CD4-positive, alpha-beta T cell treated with Interleukin-4 for 4 hours (primary cell): ENCODE measurements at regions not wholly inside any gene's neighbourhood (a gene's known extent, or its start where the extent isn't known, plus 50 kb on each side); places are given as distances from the start of the nearest gene placed in this dataset.

Source experiments
- DNase-seq: peaks from one replicate; pipeline ENCODE4 v3.0.0-alpha.2; 2020

GRCh38 chr9:30116673-30117217 is 2267.7 kb upstream of the ACO1 start:
- DNase-seq: no peak

GRCh38 chr9:30120666-30121065 is 2263.8 kb upstream of the ACO1 start:
- no peak for DNase-seq

GRCh38 chr9:30121611-30122010 is 2262.8 kb upstream of the ACO1 start:
- DNase-seq: no peak

- no peak for DNase-seq
These were observed 2258.6 kb upstream of the ACO1 start for GRCh38 chr9:30125881-30126280.

GRCh38 chr9:30127371-30127770 is 2257.1 kb upstream of the ACO1 start:
- DNase-seq: no peak

- DNase-seq: no peak
These were observed 2244.0 kb upstream of the ACO1 start for GRCh38 chr9:30140407-30140806.

GRCh38 chr9:30160570-30160969 is 2223.9 kb upstream of the ACO1 start:
- no peak for DNase-seq

- no peak for DNase-seq
These were observed 2212.2 kb upstream of the ACO1 start for GRCh38 chr9:30172206-30172605.

- no peak for DNase-seq
These were observed 2205.8 kb upstream of the ACO1 start for GRCh38 chr9:30178610-30179009.

GRCh38 chr9:30193421-30193820 is 2191.0 kb upstream of the ACO1 start:
- no peak for DNase-seq

- no peak for DNase-seq
These were observed 2187.5 kb upstream of the ACO1 start for GRCh38 chr9:30196941-30197340.

- no peak for DNase-seq
These were observed 2187.0 kb upstream of the ACO1 start for GRCh38 chr9:30197453-30197852.

- DNase-seq: no peak
These were observed 2186.5 kb upstream of the ACO1 start for GRCh38 chr9:30197954-30198353.

GRCh38 chr9:30198463-30199309 is 2185.8 kb upstream of the ACO1 start:
- no peak for DNase-seq

- no peak for DNase-seq
These were observed 2183.4 kb upstream of the ACO1 start for GRCh38 chr9:30201024-30201423.

- no peak for DNase-seq
These were observed 2149.4 kb upstream of the ACO1 start for GRCh38 chr9:30235068-30235467.

- no peak for DNase-seq
These were observed 2148.9 kb upstream of the ACO1 start for GRCh38 chr9:30235564-30235963.

GRCh38 chr9:30239878-30240277 is 2144.6 kb upstream of the ACO1 start:
- no peak for DNase-seq

- DNase-seq: no peak
These were observed 2141.0 kb upstream of the ACO1 start for GRCh38 chr9:30243467-30243866.

- no peak for DNase-seq
These were observed 2139.6 kb upstream of the ACO1 start for GRCh38 chr9:30244877-30245276.

- DNase-seq: no peak
These were observed 2133.6 kb upstream of the ACO1 start for GRCh38 chr9:30250872-30251271.

- DNase-seq: no peak
These were observed 2126.3 kb upstream of the ACO1 start for GRCh38 chr9:30258094-30258493.

GRCh38 chr9:30280229-30280900 is 2104.1 kb upstream of the ACO1 start:
- no peak for DNase-seq

GRCh38 chr9:30289435-30289834 is 2095.0 kb upstream of the ACO1 start:
- DNase-seq: no peak
